ENCODE measurements at regions not wholly inside any gene's neighbourhood (a gene's known extent, or its start where the extent isn't known, plus 50 kb on each side); places are given as distances from the start of the nearest gene placed in this dataset.

GRCh38 chr3:25239042-25239441, 189.0 kb upstream of the RARB start:
- TF ChIP-seq, protein P1, sequence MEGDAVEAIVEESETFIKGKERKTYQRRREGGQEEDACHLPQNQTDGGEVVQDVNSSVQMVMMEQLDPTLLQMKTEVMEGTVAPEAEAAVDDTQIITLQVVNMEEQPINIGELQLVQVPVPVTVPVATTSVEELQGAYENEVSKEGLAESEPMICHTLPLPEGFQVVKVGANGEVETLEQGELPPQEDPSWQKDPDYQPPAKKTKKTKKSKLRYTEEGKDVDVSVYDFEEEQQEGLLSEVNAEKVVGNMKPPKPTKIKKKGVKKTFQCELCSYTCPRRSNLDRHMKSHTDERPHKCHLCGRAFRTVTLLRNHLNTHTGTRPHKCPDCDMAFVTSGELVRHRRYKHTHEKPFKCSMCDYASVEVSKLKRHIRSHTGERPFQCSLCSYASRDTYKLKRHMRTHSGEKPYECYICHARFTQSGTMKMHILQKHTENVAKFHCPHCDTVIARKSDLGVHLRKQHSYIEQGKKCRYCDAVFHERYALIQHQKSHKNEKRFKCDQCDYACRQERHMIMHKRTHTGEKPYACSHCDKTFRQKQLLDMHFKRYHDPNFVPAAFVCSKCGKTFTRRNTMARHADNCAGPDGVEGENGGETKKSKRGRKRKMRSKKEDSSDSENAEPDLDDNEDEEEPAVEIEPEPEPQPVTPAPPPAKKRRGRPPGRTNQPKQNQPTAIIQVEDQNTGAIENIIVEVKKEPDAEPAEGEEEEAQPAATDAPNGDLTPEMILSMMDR (conservative IDR thresholded peaks at IDR 0.05; ENCODE audit: low read length), result no peak
- no peak for TF ChIP-seq EZH2phosphoT487 (IDR thresholded peaks at IDR 0.05; ENCODE audit: borderline replicate concordance, low read depth, low read length)

Data from OCI-LY7 (cell line).